HEK293 (cell line): ENCODE measurements at regions not wholly inside any gene's neighbourhood (a gene's known extent, or its start where the extent isn't known, plus 50 kb on each side); places are given as distances from the start of the nearest gene placed in this dataset.
"Not testable (repeated sequence)": the region's sequence is repeated elsewhere in the genome, so short reads cannot be mapped to it uniquely, and the experiment has no call there.

Experiments used
- CTCF ChIP-seq: fragments of 450-650 bp; formaldehyde crosslinking; IDR thresholded peaks from 2 replicates; pipeline ENCODE4 v1.5.1; 2016; ENCODE audit warnings: missing biosample characterization, missing genetic modification characterization
- MYNN ChIP-seq: fragments of 450-650 bp; formaldehyde crosslinking; IDR thresholded peaks from 2 replicates; pipeline ENCODE4 v1.5.1; 2016; ENCODE audit warnings: missing biosample characterization, missing genetic modification characterization, borderline replicate concordance
- PRDM4 ChIP-seq: fragments of 450-650 bp; formaldehyde crosslinking; IDR thresholded peaks from 2 replicates; pipeline ENCODE4 v1.5.1; 2017; ENCODE audit warnings: missing biosample characterization, missing genetic modification characterization
- SP2 ChIP-seq: fragments of 450-650 bp; formaldehyde crosslinking; IDR thresholded peaks from 2 replicates; pipeline ENCODE4 v1.5.1; 2016; ENCODE audit warnings: missing biosample characterization, missing genetic modification characterization
- ZNF10 ChIP-seq: fragments of 450-650 bp; formaldehyde crosslinking; IDR thresholded peaks from 2 replicates; pipeline ENCODE4 v1.5.1; 2017; ENCODE audit warnings: missing biosample characterization, missing genetic modification characterization
- ZNF138 ChIP-seq: fragments of 450-650 bp; formaldehyde crosslinking; IDR thresholded peaks from 2 replicates; pipeline ENCODE4 v1.5.1; 2016; ENCODE audit warnings: missing biosample characterization, missing genetic modification characterization, borderline replicate concordance
- ZNF174 ChIP-seq: fragments of 450-650 bp; formaldehyde crosslinking; IDR thresholded peaks from 2 replicates; pipeline ENCODE4 v1.5.0; 2017; ENCODE audit warnings: missing biosample characterization, mild to moderate bottlenecking, missing genetic modification characterization

- not testable (repeated sequence) for TF ChIP-seq CTCF (tag by site-specific recombination); ZNF138 (tag by site-specific recombination); PRDM4 (tag by site-specific recombination); ZNF174 (tag by site-specific recombination); MYNN; SP2 (tag by site-specific recombination); ZNF10 (tag by site-specific recombination)
These were observed 74.3 kb upstream of the NOMO2 start for GRCh38 chr16:18636148-18636547.
